IMR-90 (cell line): ENCODE measurements at regions not wholly inside any gene's neighbourhood (a gene's known extent, or its start where the extent isn't known, plus 50 kb on each side); places are given as distances from the start of the nearest gene placed in this dataset.

Source experiments
- ATAC-seq: fragments of 200-7000 bp; cut with Tn5 transposase; 2 replicates; pipeline ENCODE4 v1.9.1; 2020; ENCODE audit warnings: low read depth, mild to moderate bottlenecking, moderate library complexity
- BruUV-seq: library from RNA; stranded (reverse); fragments of 400-500 nt; replicated peaks from 2 replicates; lab custom pipeline; 2021; lab: Mats Ljungman, UMichigan
- CTCF ChIA-PET: fragments of 300-600 bp; formaldehyde crosslinking; extraction: SDS; loops from one replicate; lab custom pipeline; 2021; ENCODE audit warnings: antibody characterized with exemption; lab: Yijun Ruan, JAX
- POLR2A ChIA-PET: fragments of 300-600 bp; sonication (Branson Sonifier 250); formaldehyde crosslinking; loops from one replicate; lab custom pipeline; 2022; ENCODE audit warnings: antibody characterized with exemption; ENCODE audit not compliant: unreplicated experiment; lab: Charles Lee
- DNase-seq: peaks from one replicate; pipeline ENCODE4 v3.0.0; 2013
- H2AFZ ChIP-seq: replicated peaks from 2 replicates; pipeline ENCODE3; 2013; ENCODE audit warnings: low read length, mild to moderate bottlenecking; ENCODE audit not compliant: poor library complexity
- H2AK5ac ChIP-seq: 2 replicates; pipeline ENCODE4 v1.6.1; 2013; ENCODE audit warnings: low read depth, low read length, inconsistent platforms
- H2AK9ac ChIP-seq: replicated peaks from 2 replicates; pipeline ENCODE3; 2013; ENCODE audit warnings: mild to moderate bottlenecking, low read depth, low read length, moderate library complexity; ENCODE audit not compliant: poor library complexity
- H2BK120ac ChIP-seq: 2 replicates; pipeline ENCODE4 v1.6.1; 2013; ENCODE audit warnings: low read depth, low read length, inconsistent platforms
- H2BK15ac ChIP-seq: 3 replicates; pipeline ENCODE4 v1.6.1; 2013; ENCODE audit warnings: low read depth, low read length, inconsistent platforms
- H2BK20ac ChIP-seq: 2 replicates; pipeline ENCODE4 v1.6.1; 2013; ENCODE audit warnings: low read depth, mild to moderate bottlenecking, inconsistent platforms, low read length, moderate library complexity
- H2BK5ac ChIP-seq: 2 replicates; pipeline ENCODE4 v1.6.1; 2013; ENCODE audit warnings: mild to moderate bottlenecking, low read depth, low read length, inconsistent platforms; ENCODE audit not compliant: poor library complexity, severe bottlenecking
- H3K14ac ChIP-seq: replicated peaks from 2 replicates; pipeline ENCODE4 v1.6.1; 2013; ENCODE audit warnings: low read depth, low read length, inconsistent platforms
- H3K18ac ChIP-seq: 2 replicates; pipeline ENCODE4 v1.6.1; 2013; ENCODE audit warnings: low read depth, low read length, control low read depth
- H3K23ac ChIP-seq: 2 replicates; pipeline ENCODE4 v1.6.1; 2013; ENCODE audit warnings: low read depth, low read length, inconsistent platforms
- H3K27ac ChIP-seq: 2 replicates; pipeline ENCODE4 v1.5.1; 2013; ENCODE audit warnings: mild to moderate bottlenecking, control low read depth, low read length; ENCODE audit not compliant: insufficient read depth
- H3K27me3 ChIP-seq: 2 replicates; pipeline ENCODE4 v1.6.1; 2013; ENCODE audit warnings: low read length; ENCODE audit not compliant: control insufficient read depth, insufficient read depth
- H3K36me3 ChIP-seq: 2 replicates; pipeline ENCODE4 v1.6.1; 2013; ENCODE audit warnings: low read length, mixed read lengths; ENCODE audit not compliant: control insufficient read depth, insufficient read depth
- H3K4ac ChIP-seq: 2 replicates; pipeline ENCODE4 v1.6.1; 2013; ENCODE audit warnings: low read depth, low read length, inconsistent platforms
- H3K4me1 ChIP-seq: 2 replicates; pipeline ENCODE4 v1.6.1; 2013; ENCODE audit warnings: low read length, mixed read lengths; ENCODE audit not compliant: control insufficient read depth, insufficient read depth
- H3K4me2 ChIP-seq: 2 replicates; pipeline ENCODE4 v1.6.1; 2013; ENCODE audit warnings: low read depth, mild to moderate bottlenecking, control low read depth, low read length, moderate library complexity
- H3K4me3 ChIP-seq: 2 replicates; pipeline ENCODE4 v1.5.1; 2013; ENCODE audit warnings: low read depth, mild to moderate bottlenecking, control low read depth, low read length, moderate library complexity; ENCODE audit not compliant: insufficient read depth
- H3K56ac ChIP-seq: 2 replicates; pipeline ENCODE4 v1.6.1; 2013; ENCODE audit warnings: low read length, inconsistent platforms; ENCODE audit not compliant: insufficient read depth; ENCODE audit errors: extremely low read depth
- H3K79me1 ChIP-seq, 2 experiments: 2 replicates each; pipeline ENCODE4 v1.6.1; 2013; ENCODE audit warnings: low read length in 2 of 2, inconsistent platforms in 1 of 2, low read depth in 1 of 2
- H3K9ac ChIP-seq: 2 replicates; pipeline ENCODE4 v1.6.1; 2013; ENCODE audit warnings: low read depth, low read length, control low read depth
- H3K9me1 ChIP-seq: 2 replicates; pipeline ENCODE4 v1.6.1; 2013; ENCODE audit warnings: low read length, inconsistent platforms; ENCODE audit not compliant: insufficient read depth
- H3K9me3 ChIP-seq: 2 replicates; pipeline ENCODE4 v1.6.1; 2013; ENCODE audit warnings: low read length; ENCODE audit not compliant: control insufficient read depth, insufficient read depth
- H4K20me1 ChIP-seq: 2 replicates; pipeline ENCODE4 v1.6.1; 2013; ENCODE audit warnings: low read length, inconsistent platforms; ENCODE audit not compliant: insufficient read depth
- H4K5ac ChIP-seq: 2 replicates; pipeline ENCODE4 v1.6.1; 2013; ENCODE audit warnings: mild to moderate bottlenecking, low read depth, low read length, control low read depth
- H4K8ac ChIP-seq, 2 experiments: 2 replicates each; pipeline ENCODE4 v1.6.1; 2013; ENCODE audit warnings: low read depth in 2 of 2, low read length in 2 of 2, control low read depth in 1 of 2, inconsistent platforms in 1 of 2
- H4K91ac ChIP-seq: 2 replicates; pipeline ENCODE4 v1.6.1; 2013; ENCODE audit warnings: low read depth, low read length, inconsistent platforms; ENCODE audit not compliant: insufficient read depth
- BHLHE40 ChIP-seq: fragments of 150-350 bp; IDR thresholded peaks from 2 replicates; pipeline ENCODE4 v1.6.1; 2016; ENCODE audit warnings: mild to moderate bottlenecking, low read depth, low read length
- CEBPB ChIP-seq: IDR thresholded peaks from 2 replicates; pipeline ENCODE4 v1.6.1; 2012; ENCODE audit warnings: low read depth, low read length, improper control_type of control experiment
- CHD1 ChIP-seq: IDR thresholded peaks from 2 replicates; pipeline ENCODE4 v1.6.1; 2012; ENCODE audit warnings: low read depth, low read length, improper control_type of control experiment
- CTCF ChIP-seq: conservative IDR thresholded peaks from 2 replicates; pipeline ENCODE4 v1.5.1; 2012; ENCODE audit warnings: mild to moderate bottlenecking, low read depth, low read length, improper control_type of control experiment
- FOS ChIP-seq: fragments of 150-350 bp; IDR thresholded peaks from 2 replicates; pipeline ENCODE4 v1.6.1; 2016; ENCODE audit warnings: low read depth, low read length
- MAFK ChIP-seq: IDR thresholded peaks from 2 replicates; pipeline ENCODE4 v1.6.1; 2012; ENCODE audit warnings: low read depth, low read length, improper control_type of control experiment
- MAZ ChIP-seq: IDR thresholded peaks from 2 replicates; pipeline ENCODE4 v1.6.1; 2012; ENCODE audit warnings: low read depth, mild to moderate bottlenecking, low read length, improper control_type of control experiment, moderate library complexity, borderline replicate concordance
- MXI1 ChIP-seq: IDR thresholded peaks from 2 replicates; pipeline ENCODE4 v1.6.1; 2012; ENCODE audit warnings: low read depth, mild to moderate bottlenecking, low read length, moderate library complexity, borderline replicate concordance
- NFE2L2 ChIP-seq: fragments of 150-350 bp; IDR thresholded peaks from 2 replicates; pipeline ENCODE4 v1.6.1; 2016; ENCODE audit warnings: low read depth, mild to moderate bottlenecking, low read length
- POLR2A ChIP-seq: IDR thresholded peaks from 2 replicates; pipeline ENCODE4 v1.6.1; 2012; ENCODE audit warnings: mild to moderate bottlenecking, low read depth, low read length
- RAD21 ChIP-seq: IDR thresholded peaks from 2 replicates; pipeline ENCODE4 v1.6.1; 2012; ENCODE audit warnings: low read length, improper control_type of control experiment
- RCOR1 ChIP-seq: IDR thresholded peaks from 2 replicates; pipeline ENCODE4 v1.6.1; 2012; ENCODE audit warnings: mild to moderate bottlenecking, low read length, improper control_type of control experiment; ENCODE audit not compliant: insufficient replicate concordance
- RFX5 ChIP-seq: IDR thresholded peaks from 2 replicates; pipeline ENCODE4 v1.8.0; 2012; ENCODE audit warnings: low read depth, mild to moderate bottlenecking, low read length, moderate library complexity
- SMC3 ChIP-seq: fragments of 150-350 bp; IDR thresholded peaks from 2 replicates; pipeline ENCODE4 v1.6.1; 2016; ENCODE audit warnings: low read depth, mild to moderate bottlenecking, antibody characterized with exemption, low read length, moderate library complexity
- USF2 ChIP-seq: fragments of 150-350 bp; IDR thresholded peaks from 2 replicates; pipeline ENCODE4 v1.6.1; 2017; ENCODE audit warnings: mild to moderate bottlenecking, antibody characterized with exemption, low read length, low read depth
- WGBS, 2 experiments: methylation state at CpG; one replicate each; pipeline versions ENCODE4 v1.1.5 to v1.1.7; 2013; ENCODE audit warnings: missing lambda C conversion rate in 2 of 2; ENCODE audit not compliant: insufficient read length in 1 of 2; ENCODE audit errors: extremely low coverage in 2 of 2; 5-methylcytosine and 5-hydroxymethylcytosine counted together
- dilution Hi-C: fragments of 300-500 bp; cut with HindIII; formaldehyde crosslinking; loops from one replicate; pipeline ENCODE4 v1.14.3; 2018; ENCODE audit warnings: low sequenced_read_pairs; ENCODE audit not compliant: unreplicated experiment
- in situ Hi-C: fragments of 300-500 bp; cut with MboI; formaldehyde crosslinking; loops from 3 replicates; pipeline ENCODE4 v1.14.3; 2019; ENCODE audit warnings: low sequenced_read_pairs, inconsistent platforms, mixed read lengths
- intact Hi-C: fragments of 100-400 bp; cut with micrococcal nuclease; formaldehyde crosslinking; loops from 2 replicates; pipeline ENCODE4 v1.10.0; 2022
- TF ChIP-seq, protein P1 (sequence below): fragments of 150-350 bp; IDR thresholded peaks from 2 replicates; pipeline ENCODE4 v1.6.1; 2016; ENCODE audit warnings: low read depth, mild to moderate bottlenecking, low read length, moderate library complexity, borderline replicate concordance

- Histone ChIP-seq H3K56ac (no peak overlapping the region), H2AFZ (no peak overlapping the region), H2AK5ac (no peak overlapping the region), H4K20me1 (no peaks in the 10 kb centered on the region), H2BK5ac (no peak overlapping the region), H4K5ac (no peak overlapping the region), H3K9me1 (no peaks in the 10 kb centered on the region), H3K18ac (no peak overlapping the region), H4K91ac (no peak overlapping the region), H3K79me1 (no peaks in the 10 kb centered on the region), H4K8ac (no peak overlapping the region), H3K23ac (no peak overlapping the region), H3K4me3 (no peak overlapping the region), H3K27ac (no peak overlapping the region), H3K4me2 (no peak overlapping the region), H2BK15ac (no peak overlapping the region), H3K9ac (no peak overlapping the region), H3K9me3 (peaks cover 5% of the 10 kb centered on the region), H2BK120ac (no peak overlapping the region), H2BK20ac (no peak overlapping the region), H3K36me3 (no peaks in the 10 kb centered on the region), H3K4ac (no peak overlapping the region), H3K27me3 (no peaks in the 10 kb centered on the region), H2AK9ac (no peak overlapping the region), H3K4me1 (no peaks in the 10 kb centered on the region), H3K14ac (no peak overlapping the region)
- DNase-seq = no peak
- no TSS peak for BruUV-seq
- intact Hi-C loops (no loop called here), in situ Hi-C loops (no loop called here), dilution Hi-C loops (no loop called here)
- ChIA-PET POLR2A (no interaction called here), CTCF (no interaction called here)
- WGBS, 2 experiments = 0% methylated on average over 1 of the region's 5 CpGs; no CpG with 5 or more reads in 1 of the 2 experiments
- TF ChIP-seq POLR2A = no peak
- no peak for TF ChIP-seq RCOR1
- no peak for TF ChIP-seq RAD21
- TF ChIP-seq FOS = no peak
- no peak for TF ChIP-seq NFE2L2
- no peak for TF ChIP-seq CEBPB
- no peak for TF ChIP-seq SMC3
- TF ChIP-seq BHLHE40 = no peak
- no peak for TF ChIP-seq CHD1
- TF ChIP-seq USF2 = no peak
- TF ChIP-seq, protein P1, sequence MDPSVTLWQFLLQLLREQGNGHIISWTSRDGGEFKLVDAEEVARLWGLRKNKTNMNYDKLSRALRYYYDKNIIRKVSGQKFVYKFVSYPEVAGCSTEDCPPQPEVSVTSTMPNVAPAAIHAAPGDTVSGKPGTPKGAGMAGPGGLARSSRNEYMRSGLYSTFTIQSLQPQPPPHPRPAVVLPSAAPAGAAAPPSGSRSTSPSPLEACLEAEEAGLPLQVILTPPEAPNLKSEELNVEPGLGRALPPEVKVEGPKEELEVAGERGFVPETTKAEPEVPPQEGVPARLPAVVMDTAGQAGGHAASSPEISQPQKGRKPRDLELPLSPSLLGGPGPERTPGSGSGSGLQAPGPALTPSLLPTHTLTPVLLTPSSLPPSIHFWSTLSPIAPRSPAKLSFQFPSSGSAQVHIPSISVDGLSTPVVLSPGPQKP = no peak
- TF ChIP-seq RFX5 = no peak
- TF ChIP-seq MAFK = no peak
- TF ChIP-seq MXI1 = no peak
- no peak for TF ChIP-seq MAZ
- TF ChIP-seq CTCF = no peak
- ATAC-seq = no peak
Measured at GRCh38 chr2:228763379-228763981, 507.6 kb downstream of the PID1 start.
